SU-DHL-6 (cell line): ENCODE measurements at regions not wholly inside any gene's neighbourhood (a gene's known extent, or its start where the extent isn't known, plus 50 kb on each side); places are given as distances from the start of the nearest gene placed in this dataset.
A peak's percentile ranks its signal among the peaks of the same experiment; 100 is the strongest.

Experiments used
- H2AFZ ChIP-seq: fragments of 200-600 bp; sonication (generic); 2 replicates; pipeline ENCODE4 v1.6.1; 2014; ENCODE audit warnings: low read depth, mild to moderate bottlenecking, moderate library complexity, mixed read lengths, antibody characterized with exemption, low read length; ENCODE audit not compliant: severe bottlenecking
- H3F3A ChIP-seq: fragments of 200-600 bp; shearing (Covaris generic); 2 replicates; pipeline ENCODE4 v1.6.0; 2016; ENCODE audit warnings: antibody characterized with exemption, mild to moderate bottlenecking; ENCODE audit not compliant: insufficient read depth
- H3K27ac ChIP-seq: fragments of 200-600 bp; sonication (generic); 2 replicates; pipeline ENCODE4 v1.5.1; 2016; ENCODE audit warnings: low read depth, mild to moderate bottlenecking, low read length, moderate library complexity, mixed read lengths
- H3K27me3 ChIP-seq: fragments of 200-600 bp; sonication (generic), shearing (Covaris generic); 2 replicates; pipeline ENCODE4 v1.6.0; 2014; ENCODE audit warnings: mild to moderate bottlenecking, low read length
- H3K36me3 ChIP-seq: fragments of 200-600 bp; sonication (generic); 2 replicates; pipeline ENCODE4 v1.6.1; 2014; ENCODE audit warnings: mild to moderate bottlenecking, low read length, mixed read lengths
- H3K4me2 ChIP-seq: fragments of 300-600, 200-600 bp; shearing (Covaris generic), sonication (generic); 2 replicates; pipeline ENCODE4 v1.6.0; 2014; ENCODE audit warnings: low read length, low read depth, mild to moderate bottlenecking; ENCODE audit not compliant: poor library complexity, severe bottlenecking
- H3K4me3 ChIP-seq: fragments of 200-600 bp; sonication (generic); 2 replicates; pipeline ENCODE4 v1.5.1; 2014; ENCODE audit warnings: antibody characterized with exemption, low read length, mild to moderate bottlenecking, mixed read lengths; ENCODE audit not compliant: insufficient read depth, poor library complexity, severe bottlenecking
- H3K79me2 ChIP-seq: fragments of 200-600 bp; sonication (generic); 2 replicates; pipeline ENCODE4 v1.6.1; 2014; ENCODE audit warnings: mild to moderate bottlenecking, low read length, moderate library complexity; ENCODE audit not compliant: insufficient read depth
- H3K9ac ChIP-seq: fragments of 200-600 bp; sonication (generic); 2 replicates; pipeline ENCODE4 v1.7.0; 2014; ENCODE audit warnings: mild to moderate bottlenecking, low read length
- H3K9me2 ChIP-seq: fragments of 200-600 bp; sonication (generic); replicated peaks from 2 replicates; pipeline ENCODE4 v1.6.1; 2014; ENCODE audit warnings: low read length; ENCODE audit not compliant: insufficient read depth
- H3K9me3 ChIP-seq: fragments of 200-600 bp; sonication (generic); 2 replicates; pipeline ENCODE4 v1.6.1; 2014; ENCODE audit warnings: low read length, mixed read lengths; ENCODE audit not compliant: insufficient read depth
- H4K20me1 ChIP-seq: fragments of 200-600 bp; sonication (generic); 2 replicates; pipeline ENCODE4 v1.6.1; 2014; ENCODE audit warnings: low read depth, mild to moderate bottlenecking, antibody characterized with exemption, low read length, moderate library complexity, mixed read lengths
- CTCF ChIP-seq: fragments of 200-600 bp; sonication (generic); IDR thresholded peaks from one replicate; pipeline ENCODE4 v1.5.1; 2017; ENCODE audit warnings: antibody characterized with exemption, mild to moderate bottlenecking, low read length, moderate library complexity; ENCODE audit not compliant: insufficient read depth, poor library complexity, severe bottlenecking
- EZH2phosphoT487 ChIP-seq: fragments of 200-600 bp; sonication (generic), shearing (Covaris generic); conservative IDR thresholded peaks from 2 replicates; pipeline ENCODE4 v1.6.1; 2018; ENCODE audit warnings: mild to moderate bottlenecking, antibody characterized with exemption, low read length, moderate library complexity, mixed read lengths

- no peak overlapping the region for H2AFZ ChIP-seq
- H3K9me3 ChIP-seq = no peaks in the 10 kb centered on the region
- H4K20me1 ChIP-seq = no peaks in the 10 kb centered on the region
- H3K79me2 ChIP-seq = no peaks in the 10 kb centered on the region
- no peaks in the 10 kb centered on the region for H3F3A ChIP-seq
- no peak overlapping the region for H3K4me2 ChIP-seq
- H3K27ac ChIP-seq = no peak overlapping the region
- no peaks in the 10 kb centered on the region for H3K9me2 ChIP-seq
- no peaks in the 10 kb centered on the region for H3K27me3 ChIP-seq
- peaks cover 2% of the 10 kb centered on the region; the same call in 1 of the 2 replicates for H3K36me3 ChIP-seq
- TF ChIP-seq EZH2phosphoT487 (no peak), CTCF (no peak)
- H3K9ac ChIP-seq = no peak overlapping the region
- H3K4me3 ChIP-seq = no peak overlapping the region
These were observed 90.2 kb upstream of the KCNMB2 start for GRCh38 chr3:178446059-178446458.

GRCh38 chr3:178450476-178450875 is 85.8 kb upstream of the KCNMB2 start:
- Histone ChIP-seq H2AFZ (no peak overlapping the region), H3K4me2 (no peak overlapping the region), H3K79me2 (no peaks in the 10 kb centered on the region), H3K27ac (no peak overlapping the region), H3K36me3 (peaks cover 7% of the 10 kb centered on the region; the same call in 1 of the 2 replicates), H3F3A (no peaks in the 10 kb centered on the region), H3K9me3 (no peaks in the 10 kb centered on the region), H3K4me3 (no peak overlapping the region), H4K20me1 (no peaks in the 10 kb centered on the region), H3K27me3 (no peaks in the 10 kb centered on the region), H3K9ac (no peak overlapping the region), H3K9me2 (no peaks in the 10 kb centered on the region)
- TF ChIP-seq EZH2phosphoT487 = no peak

GRCh38 chr3:178451799-178452198 is 84.4 kb upstream of the KCNMB2 start:
- Histone ChIP-seq H3K36me3 (peaks cover 7% of the 10 kb centered on the region; the same call in 1 of the 2 replicates), H3K79me2 (no peaks in the 10 kb centered on the region), H3K27ac (no peak overlapping the region), H3K9me3 (peaks cover 5% of the 10 kb centered on the region; the same call in 1 of the 2 replicates), H2AFZ (peak overlapping the region; percentile 55), H3K4me3 (no peak overlapping the region), H4K20me1 (no peaks in the 10 kb centered on the region), H3K9me2 (no peaks in the 10 kb centered on the region), H3F3A (no peaks in the 10 kb centered on the region), H3K27me3 (no peaks in the 10 kb centered on the region), H3K9ac (no peak overlapping the region), H3K4me2 (no peak overlapping the region)
- TF ChIP-seq CTCF = no peak
- TF ChIP-seq EZH2phosphoT487 = no peak

GRCh38 chr3:178454726-178455125 is 81.5 kb upstream of the KCNMB2 start:
- H3K4me2 ChIP-seq = no peak overlapping the region
- no peaks in the 10 kb centered on the region for H3K79me2 ChIP-seq
- H4K20me1 ChIP-seq = no peaks in the 10 kb centered on the region
- no peak overlapping the region for H3K27ac ChIP-seq
- no peaks in the 10 kb centered on the region for H3K9me2 ChIP-seq
- no peak for TF ChIP-seq CTCF
- TF ChIP-seq EZH2phosphoT487 = no peak
- peaks cover 5% of the 10 kb centered on the region; the same call in 1 of the 2 replicates for H3K9me3 ChIP-seq
- no peak overlapping the region for H3K9ac ChIP-seq
- peak overlapping the region; percentile 4 for H2AFZ ChIP-seq
- no peaks in the 10 kb centered on the region for H3F3A ChIP-seq
- no peaks in the 10 kb centered on the region for H3K27me3 ChIP-seq
- H3K36me3 ChIP-seq = peaks cover 6% of the 10 kb centered on the region; the same call in 1 of the 2 replicates
- H3K4me3 ChIP-seq = no peak overlapping the region
